H4 (cell line): ENCODE measurements at regions not wholly inside any gene's neighbourhood (a gene's known extent, or its start where the extent isn't known, plus 50 kb on each side); places are given as distances from the start of the nearest gene placed in this dataset.
A peak's percentile ranks its signal among the peaks of the same experiment; 100 is the strongest.

ENCODE experiments used
- DNase-seq: peaks from one replicate; pipeline ENCODE4 v3.0.0-alpha.2; 2015; ENCODE audit warnings: low spot score

GRCh38 chr10:118108194-118109026, 61.7 kb upstream of the RAB11FIP2 start:
- DNase-seq, result no peak

DNA sequence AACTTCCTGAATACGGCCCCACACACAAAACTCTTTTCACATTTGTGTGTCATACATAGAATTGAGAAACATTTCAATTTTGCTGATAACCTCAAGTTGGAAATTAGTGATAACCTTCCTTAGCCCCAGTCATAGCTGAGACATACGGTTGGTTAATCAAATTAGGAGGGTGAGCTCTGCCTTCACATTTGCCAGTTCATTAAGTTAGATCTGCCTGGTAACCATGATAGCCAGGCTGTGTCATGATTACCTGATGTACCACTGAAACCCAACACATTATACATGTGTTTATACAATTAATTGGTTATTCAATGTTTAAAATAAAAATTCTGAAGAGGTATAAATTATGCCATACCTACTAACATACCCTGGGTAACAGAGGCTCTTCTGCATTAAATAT, 60.8 kb upstream of the RAB11FIP2 start:
- no peak for DNase-seq

DNA sequence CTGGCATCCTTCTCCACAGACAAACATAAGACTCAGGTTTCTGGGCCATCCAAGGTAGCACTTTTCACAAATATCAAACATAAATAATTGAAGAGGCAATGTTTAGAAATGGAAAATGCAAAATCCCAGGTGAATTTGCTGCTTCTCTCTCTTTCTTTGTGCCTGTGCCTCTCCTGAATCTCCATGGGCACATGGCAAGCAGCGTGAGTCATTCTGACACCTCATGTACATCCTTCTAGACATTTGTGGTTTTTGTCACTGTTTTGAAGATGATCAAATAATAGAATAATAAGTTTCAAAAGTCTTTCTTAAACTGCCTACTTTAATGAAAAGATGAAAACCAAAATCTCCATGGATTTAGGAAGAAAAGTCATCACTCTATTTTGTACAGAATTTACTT, 60.3 kb upstream of the RAB11FIP2 start:
- DNase-seq, result no peak

- DNase-seq, result peak; percentile 10
Observed at GRCh38 chr10:118106426-118106825, 59.7 kb upstream of the RAB11FIP2 start.

DNA sequence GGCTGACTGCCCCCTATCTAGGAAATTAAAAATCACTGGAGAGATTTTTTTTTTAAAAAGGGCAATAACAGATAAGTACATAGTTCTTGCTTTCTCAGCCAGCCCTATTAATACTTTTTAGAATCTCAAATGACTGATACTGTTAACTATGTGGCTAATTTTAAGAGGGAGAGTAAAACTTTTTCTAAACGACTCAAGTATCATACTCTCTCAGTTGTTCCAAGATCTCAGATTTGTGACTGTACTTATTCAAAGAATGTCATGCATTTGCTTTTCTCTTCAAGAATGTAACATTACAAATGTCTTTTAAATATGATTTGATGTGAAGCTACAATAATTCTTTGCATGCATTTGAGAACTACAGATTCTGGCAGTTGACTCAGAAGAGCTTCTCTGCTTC, 55.4 kb upstream of the RAB11FIP2 start:
- no peak for DNase-seq

- no peak for DNase-seq
Observed at GRCh38 chr10:118101501-118101900, 54.8 kb upstream of the RAB11FIP2 start.
